ENCODE measurements at regions not wholly inside any gene's neighbourhood (a gene's known extent, or its start where the extent isn't known, plus 50 kb on each side); places are given as distances from the start of the nearest gene placed in this dataset.

GRCh38 chr2:195392446-195393336 lies 264.3 kb upstream of the SLC39A10 start:
- intact Hi-C loops (cut with micrococcal nuclease; ENCODE audit: unreplicated experiment) = no loop called here

More at GRCh38 chr2:195392446-195393336, 264.3 kb upstream of the SLC39A10 start:
- no peaks in the 10 kb centered on the region for H3K36me3 ChIP-seq (ENCODE audit: control insufficient read depth in 2 of 2, insufficient read depth in 2 of 2, low read length in 1 of 2)
- no peaks in the 10 kb centered on the region for H3K4me1 ChIP-seq (ENCODE audit: control insufficient read depth, insufficient read depth, low read length)
- H3K9me3 ChIP-seq (replicated peaks; ENCODE audit: control insufficient read depth, insufficient read depth, low read length) = no peaks in the 10 kb centered on the region; the same call in 2 of the 3 replicates
- H3K9ac ChIP-seq (ENCODE audit: control insufficient read depth, insufficient read depth, low read length) = no peak overlapping the region
- BruUV-seq (replicated peaks) = no TSS peak
- H4K20me1 ChIP-seq (ENCODE audit: control insufficient read depth, insufficient read depth) = no peaks in the 10 kb centered on the region
- H3K79me2 ChIP-seq (ENCODE audit: control insufficient read depth, insufficient read depth, low read length) = no peaks in the 10 kb centered on the region
- H3K4me2 ChIP-seq (ENCODE audit: control insufficient read depth, insufficient read depth) = no peak overlapping the region
- no peak overlapping the region for H2AFZ ChIP-seq (ENCODE audit: control insufficient read depth, low read depth, low read length)
- in situ Hi-C loops (cut with MboI) = no loop called here
- no peak overlapping the region for H3K27ac ChIP-seq (ENCODE audit: control insufficient read depth, insufficient read depth)
- RAD21 ChIA-PET (ENCODE audit: unreplicated experiment) = interaction anchor here (0.8 to 1.1 kb wide), 2 partner anchors 13 to 168 kb away, joined by 3 read pairs; no protein-coding TSS in a partner anchor
- SMC1A ChIA-PET (ENCODE audit: uncharacterized antibody, unreplicated experiment) = interaction anchor here (0.6 to 2.6 kb wide), 12 partner anchors 10 to 268 kb away, joined by 3 to 15 read pairs (median 4); no protein-coding TSS in a partner anchor
- FAIRE-seq (no peak), ATAC-seq (peak; percentile 76), DNase-seq (ENCODE audit: low read depth, low spot score) (peak; percentile 13)
- no peak overlapping the region for H3K4me3 ChIP-seq
- 0 out of 2 replicates have a peak, but pooled peaks have one; percentile 38 for TF ChIP-seq NR2F1 (conservative IDR thresholded peaks at IDR 0.05)
- peak; percentile 83 for TF ChIP-seq PKNOX1 (IDR thresholded peaks at IDR 0.05)
- TF ChIP-seq IKZF1 (conservative IDR thresholded peaks at IDR 0.05) = 0 out of 2 replicates have a peak, but pooled peaks have one; percentile 22
- no peak for TF ChIP-seq ZBTB40 (IDR thresholded peaks at IDR 0.05; ENCODE audit: borderline replicate concordance)
- TF ChIP-seq IRF5 (IDR thresholded peaks at IDR 0.05; ENCODE audit: borderline replicate concordance) = no peak
- WGBS (ENCODE audit: insufficient coverage, insufficient replicate concordance, low lambda C conversion rate, missing lambda C conversion rate) = 41% methylated on average over 2 of the region's 2 CpGs
- POLR2A ChIA-PET = interaction anchor here (1.1 kb wide), 1 partner anchor 10 kb away, joined by 11 read pairs; no protein-coding TSS in a partner anchor
- H3K27me3 ChIP-seq (replicated peaks in 1 of 2; ENCODE audit: control insufficient read depth in 2 of 2, insufficient read depth in 2 of 2, low read length in 1 of 2) = no peaks in the 10 kb centered on the region
- CTCF ChIA-PET = interaction anchor here (0.5 to 1.3 kb wide), 4 partner anchors 10 to 1767 kb away, joined by 3 to 5 read pairs (median 3); no protein-coding TSS in a partner anchor

All from GM12878 (cell line).